Stimulated activated CD4-positive, alpha-beta T cell treated with anti-CD3 and anti-CD28 coated beads, Interleukin-2, amount 100 ng/mL, for 48 hours (primary cell): ENCODE measurements at regions not wholly inside any gene's neighbourhood (a gene's known extent, or its start where the extent isn't known, plus 50 kb on each side); places are given as distances from the start of the nearest gene placed in this dataset.
"Not testable (repeated sequence)": the region's sequence is repeated elsewhere in the genome, so short reads cannot be mapped to it uniquely, and the experiment has no call there.

Experiments used
- DNase-seq, 2 donors: peaks; one replicate each; pipeline ENCODE4 v3.0.0-alpha.2; 2020

DNA sequence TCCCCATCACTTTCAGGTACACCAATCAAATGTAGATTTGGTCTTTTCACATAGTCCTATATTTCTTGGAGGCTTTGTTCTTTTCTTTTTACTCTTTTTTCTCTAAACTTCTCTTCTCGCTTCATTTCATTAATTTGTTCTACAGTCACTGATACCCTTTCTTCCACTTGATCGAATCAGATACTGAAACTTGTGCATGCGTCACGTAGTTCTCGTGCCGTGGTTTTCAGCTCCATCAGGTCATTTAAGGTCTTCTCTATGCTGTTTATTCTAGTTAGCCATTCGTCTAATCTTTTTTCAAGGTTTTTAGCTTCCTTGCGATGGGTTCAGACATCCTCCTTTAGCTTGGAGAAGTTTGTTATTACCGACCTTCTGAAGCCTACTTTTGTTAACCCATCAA lies 70.6 kb downstream of the DLEU7 start:
- not testable (repeated sequence) for DNase-seq
